ENCODE measurements at regions not wholly inside any gene's neighbourhood (a gene's known extent, or its start where the extent isn't known, plus 50 kb on each side); places are given as distances from the start of the nearest gene placed in this dataset.

GRCh38 chr1:30406996-30407864 is 316.2 kb downstream of the MATN1 start:
- no peaks in the 10 kb centered on the region for H3K9me3 ChIP-seq (ENCODE audit: severe bottlenecking)
- H3K4me3 ChIP-seq (ENCODE audit: low read depth, low read length), result no peak overlapping the region
- H3K36me3 ChIP-seq, result no peaks in the 10 kb centered on the region
- H3K27me3 ChIP-seq (ENCODE audit: insufficient read depth, low read depth, severe bottlenecking), result no peaks in the 10 kb centered on the region
- no peak for TF ChIP-seq CTCF (IDR thresholded peaks at IDR 0.05; ENCODE audit: low read depth, low read length)
- no peak for DNase-seq
- no peak overlapping the region for H3K27ac ChIP-seq

GRCh38 chr1:30405631-30406212 is 317.7 kb downstream of the MATN1 start:
- TF ChIP-seq CTCF (IDR thresholded peaks at IDR 0.05; ENCODE audit: low read depth, low read length), result no peak
- no peaks in the 10 kb centered on the region for H3K9me3 ChIP-seq (ENCODE audit: severe bottlenecking)
- no peak for DNase-seq
- H3K27ac ChIP-seq, result no peak overlapping the region
- no peaks in the 10 kb centered on the region for H3K27me3 ChIP-seq (ENCODE audit: insufficient read depth, low read depth, severe bottlenecking)
- H3K4me3 ChIP-seq (ENCODE audit: low read depth, low read length), result no peak overlapping the region
- H3K36me3 ChIP-seq, result no peaks in the 10 kb centered on the region

GRCh38 chr1:30405081-30405480 is 318.3 kb downstream of the MATN1 start:
- Histone ChIP-seq H3K36me3 (no peaks in the 10 kb centered on the region), H3K4me3 (ENCODE audit: low read depth, low read length) (no peak overlapping the region), H3K9me3 (ENCODE audit: severe bottlenecking) (no peaks in the 10 kb centered on the region), H3K27ac (no peak overlapping the region), H3K27me3 (ENCODE audit: insufficient read depth, low read depth, severe bottlenecking) (no peaks in the 10 kb centered on the region)
- no peak for TF ChIP-seq CTCF (IDR thresholded peaks at IDR 0.05; ENCODE audit: low read depth, low read length)
- DNase-seq, result no peak

GRCh38 chr1:30404341-30404740 is 319.0 kb downstream of the MATN1 start:
- H3K4me3 ChIP-seq (ENCODE audit: low read depth, low read length), result no peak overlapping the region
- no peaks in the 10 kb centered on the region for H3K27me3 ChIP-seq (ENCODE audit: insufficient read depth, low read depth, severe bottlenecking)
- no peak for DNase-seq
- H3K9me3 ChIP-seq (ENCODE audit: severe bottlenecking), result no peaks in the 10 kb centered on the region
- H3K27ac ChIP-seq, result no peak overlapping the region
- TF ChIP-seq CTCF (IDR thresholded peaks at IDR 0.05; ENCODE audit: low read depth, low read length), result no peak
- H3K36me3 ChIP-seq, result no peaks in the 10 kb centered on the region

GRCh38 chr1:30403726-30404125 is 319.7 kb downstream of the MATN1 start:
- Histone ChIP-seq H3K9me3 (ENCODE audit: severe bottlenecking) (no peaks in the 10 kb centered on the region), H3K27ac (no peak overlapping the region), H3K36me3 (no peaks in the 10 kb centered on the region), H3K4me3 (ENCODE audit: low read depth, low read length) (no peak overlapping the region), H3K27me3 (ENCODE audit: insufficient read depth, low read depth, severe bottlenecking) (no peaks in the 10 kb centered on the region)
- no peak for DNase-seq
- no peak for TF ChIP-seq CTCF (IDR thresholded peaks at IDR 0.05; ENCODE audit: low read depth, low read length)
